ENCODE measurements at regions not wholly inside any gene's neighbourhood (a gene's known extent, or its start where the extent isn't known, plus 50 kb on each side); places are given as distances from the start of the nearest gene placed in this dataset.

- intact Hi-C loops (cut with DNase I), result no loop called here
- no peak for DNase-seq (ENCODE audit: low spot score in 2 of 2)
Measured at GRCh38 chr1:96309783-96310182, 411.8 kb upstream of the PTBP2 start.

GRCh38 chr1:96313216-96313615 is 408.4 kb upstream of the PTBP2 start:
- H3K27me3 ChIP-seq, result no peaks in the 10 kb centered on the region
- no peak for TF ChIP-seq CTCF (IDR thresholded peaks at IDR 0.05)
- intact Hi-C loops (cut with DNase I), result no loop called here
- no peaks in the 10 kb centered on the region for H3K9me3 ChIP-seq
- H3K4me3 ChIP-seq, result no peak overlapping the region
- no peak for DNase-seq (ENCODE audit: low spot score in 2 of 2)
- H3K36me3 ChIP-seq, result no peaks in the 10 kb centered on the region
- no peak overlapping the region for H3K27ac ChIP-seq
- no peaks in the 10 kb centered on the region for H3K4me1 ChIP-seq

More at GRCh38 chr1:96309783-96310182, 411.8 kb upstream of the PTBP2 start:
- H3K27ac ChIP-seq, result no peak overlapping the region
- no peak for TF ChIP-seq CTCF (IDR thresholded peaks at IDR 0.05)
- no peak overlapping the region for H3K4me3 ChIP-seq
- H3K36me3 ChIP-seq, result no peaks in the 10 kb centered on the region
- no peaks in the 10 kb centered on the region for H3K4me1 ChIP-seq
- H3K9me3 ChIP-seq, result no peaks in the 10 kb centered on the region
- no peaks in the 10 kb centered on the region for H3K27me3 ChIP-seq

- Histone ChIP-seq H3K4me1 (no peaks in the 10 kb centered on the region), H3K4me3 (no peak overlapping the region), H3K9me3 (no peaks in the 10 kb centered on the region), H3K36me3 (no peaks in the 10 kb centered on the region), H3K27ac (no peak overlapping the region), H3K27me3 (no peaks in the 10 kb centered on the region)
- no peak for DNase-seq (ENCODE audit: low spot score in 2 of 2)
- TF ChIP-seq CTCF (IDR thresholded peaks at IDR 0.05), result no peak
- intact Hi-C loops (cut with DNase I), result no loop called here
Measured at GRCh38 chr1:96329121-96329520, 392.5 kb upstream of the PTBP2 start.

GRCh38 chr1:96331596-96331995 is 390.0 kb upstream of the PTBP2 start:
- no peak for DNase-seq (ENCODE audit: low spot score in 2 of 2)
- no peaks in the 10 kb centered on the region for H3K9me3 ChIP-seq

GRCh38 chr1:96333522-96334235 is 387.9 kb upstream of the PTBP2 start:
- intact Hi-C loops (cut with DNase I), result no loop called here
- Histone ChIP-seq H3K27me3 (no peaks in the 10 kb centered on the region), H3K9me3 (no peaks in the 10 kb centered on the region), H3K36me3 (no peaks in the 10 kb centered on the region), H3K4me1 (no peaks in the 10 kb centered on the region), H3K4me3 (no peak overlapping the region), H3K27ac (no peak overlapping the region)
- TF ChIP-seq CTCF (IDR thresholded peaks at IDR 0.05), result no peak
- no peak for DNase-seq (ENCODE audit: low spot score in 2 of 2)

More at GRCh38 chr1:96331596-96331995, 390.0 kb upstream of the PTBP2 start:
- no peak overlapping the region for H3K4me3 ChIP-seq
- intact Hi-C loops (cut with DNase I), result no loop called here
- no peaks in the 10 kb centered on the region for H3K36me3 ChIP-seq
- no peak overlapping the region for H3K27ac ChIP-seq
- no peak for TF ChIP-seq CTCF (IDR thresholded peaks at IDR 0.05)
- no peaks in the 10 kb centered on the region for H3K4me1 ChIP-seq
- H3K27me3 ChIP-seq, result no peaks in the 10 kb centered on the region

- intact Hi-C loops (cut with DNase I), result no loop called here
Measured at GRCh38 chr1:96334236-96334557, 387.4 kb upstream of the PTBP2 start.

More at GRCh38 chr1:96334236-96334557, 387.4 kb upstream of the PTBP2 start:
- no peaks in the 10 kb centered on the region for H3K4me1 ChIP-seq
- no peaks in the 10 kb centered on the region for H3K27me3 ChIP-seq
- H3K36me3 ChIP-seq, result no peaks in the 10 kb centered on the region
- no peaks in the 10 kb centered on the region for H3K9me3 ChIP-seq
- no peak overlapping the region for H3K4me3 ChIP-seq
- no peak for TF ChIP-seq CTCF (IDR thresholded peaks at IDR 0.05)
- H3K27ac ChIP-seq, result no peak overlapping the region
- DNase-seq (ENCODE audit: low spot score in 2 of 2), result no peak
